ENCODE measurements at regions not wholly inside any gene's neighbourhood (a gene's known extent, or its start where the extent isn't known, plus 50 kb on each side); places are given as distances from the start of the nearest gene placed in this dataset.
A peak's percentile ranks its signal among the peaks of the same experiment; 100 is the strongest.
"Not testable (repeated sequence)": the region's sequence is repeated elsewhere in the genome, so short reads cannot be mapped to it uniquely, and the experiment has no call there.

- Histone ChIP-seq H3K27ac (ENCODE audit: low read depth) (no peak overlapping the region), H3K4me3 (ENCODE audit: low read depth, low read length) (no peak overlapping the region), H3K4me1 (ENCODE audit: insufficient read depth) (no peaks in the 10 kb centered on the region), H3K36me3 (ENCODE audit: insufficient read depth) (no peaks in the 10 kb centered on the region)
- 95% methylated on average over 1 of the region's 1 CpG for WGBS
- DNase-seq (ENCODE audit: extremely low spot score) = no peak
Observed at GRCh38 chr6:112874881-112875280, 527.8 kb downstream of the RFPL4B start.

DNA sequence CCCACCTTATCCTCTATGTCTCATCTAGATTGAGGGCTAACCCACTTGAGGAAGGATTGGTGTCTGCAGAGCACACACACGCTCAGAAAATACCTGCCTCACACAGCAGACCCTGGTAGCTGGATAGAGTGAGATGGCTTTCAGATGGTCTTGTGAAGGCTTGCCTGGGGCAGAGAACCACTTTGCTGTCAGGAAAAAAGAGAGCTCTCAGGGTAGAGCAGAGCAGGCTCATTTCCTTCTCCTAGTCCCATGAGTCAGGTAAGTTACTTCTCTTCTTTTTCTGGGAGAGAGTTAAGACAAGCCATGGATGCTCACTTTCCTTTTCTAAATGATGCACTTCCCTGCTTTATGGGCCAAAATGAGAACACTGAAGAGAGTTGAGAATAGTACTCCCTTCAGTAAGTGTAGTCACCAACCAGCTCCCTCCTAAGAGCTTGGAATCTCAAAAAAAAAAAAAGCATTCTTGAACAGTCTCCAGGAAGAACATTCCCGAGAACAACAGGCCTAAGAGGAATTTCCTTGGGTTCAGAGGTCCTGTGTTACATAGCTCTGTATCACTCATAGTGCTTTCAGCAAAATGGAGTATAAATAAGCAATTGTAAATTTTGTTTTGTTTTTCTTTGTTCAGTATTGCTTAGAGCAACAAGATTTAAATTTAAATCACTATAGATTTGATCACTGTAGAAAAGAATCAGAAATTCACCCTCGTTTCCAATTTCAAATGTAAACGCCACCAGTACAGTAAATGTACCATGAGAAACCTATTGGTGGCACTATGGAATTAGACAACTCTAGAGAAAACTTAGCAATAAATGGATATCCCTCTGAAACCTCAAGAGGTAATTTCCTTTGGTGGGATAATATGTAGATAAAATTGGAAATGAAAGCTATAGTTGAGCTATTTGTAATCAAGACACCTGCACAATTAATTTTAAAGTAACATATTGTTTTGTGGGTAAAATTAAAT lies 530.3 kb downstream of the RFPL4B start:
- DNase-seq (ENCODE audit: extremely low spot score) = peak; percentile 48
- Histone ChIP-seq H3K36me3 (ENCODE audit: insufficient read depth) (no peaks in the 10 kb centered on the region), H3K4me3 (ENCODE audit: low read depth, low read length) (no peak overlapping the region), H3K4me1 (ENCODE audit: insufficient read depth) (no peaks in the 10 kb centered on the region), H3K27ac (ENCODE audit: low read depth) (no peak overlapping the region)
- 57% methylated on average over 4 of the region's 4 CpGs for WGBS

DNA sequence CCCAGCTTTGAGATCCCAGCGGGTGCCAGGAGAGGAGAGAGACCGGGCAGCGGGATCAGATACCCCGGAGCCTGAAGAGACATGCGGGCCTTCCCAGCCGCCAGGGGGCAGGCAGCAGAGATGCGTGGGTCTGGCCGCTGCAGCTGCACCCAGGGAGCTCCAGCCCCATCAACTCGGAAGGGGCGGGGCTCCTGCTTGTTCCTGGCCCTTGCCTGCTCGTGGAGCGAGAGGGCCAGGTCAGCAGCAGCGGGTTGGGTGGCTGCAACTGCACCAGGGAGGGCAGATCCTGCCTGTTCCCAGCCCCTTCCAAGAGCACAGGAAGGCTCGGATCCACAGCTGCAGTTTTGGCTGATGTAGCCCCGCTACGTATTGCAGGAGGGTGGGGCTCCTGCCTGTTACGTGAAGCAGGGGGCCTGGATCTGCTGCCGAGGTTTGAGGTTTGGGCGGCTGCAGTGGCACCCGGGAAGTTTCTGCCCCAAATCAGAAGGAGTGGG lies 532.8 kb downstream of the RFPL4B start:
- WGBS = 88% methylated on average over 20 of the region's 20 CpGs
- Histone ChIP-seq H3K36me3 (ENCODE audit: insufficient read depth) (no peaks in the 10 kb centered on the region), H3K4me3 (ENCODE audit: low read depth, low read length) (no peak overlapping the region), H3K27ac (ENCODE audit: low read depth) (no peak overlapping the region), H3K4me1 (ENCODE audit: insufficient read depth) (no peaks in the 10 kb centered on the region)
- no peak for DNase-seq (ENCODE audit: extremely low spot score)

- no peak for DNase-seq (ENCODE audit: extremely low spot score)
- no peak overlapping the region for H3K4me3 ChIP-seq (ENCODE audit: low read depth, low read length)
- WGBS = 81% methylated on average over 3 of the region's 3 CpGs
- no peak overlapping the region for H3K27ac ChIP-seq (ENCODE audit: low read depth)
- H3K36me3 ChIP-seq (ENCODE audit: insufficient read depth) = no peaks in the 10 kb centered on the region
- H3K4me1 ChIP-seq (ENCODE audit: insufficient read depth) = no peaks in the 10 kb centered on the region
Observed at GRCh38 chr6:112881027-112881426, 533.9 kb downstream of the RFPL4B start.

DNA sequence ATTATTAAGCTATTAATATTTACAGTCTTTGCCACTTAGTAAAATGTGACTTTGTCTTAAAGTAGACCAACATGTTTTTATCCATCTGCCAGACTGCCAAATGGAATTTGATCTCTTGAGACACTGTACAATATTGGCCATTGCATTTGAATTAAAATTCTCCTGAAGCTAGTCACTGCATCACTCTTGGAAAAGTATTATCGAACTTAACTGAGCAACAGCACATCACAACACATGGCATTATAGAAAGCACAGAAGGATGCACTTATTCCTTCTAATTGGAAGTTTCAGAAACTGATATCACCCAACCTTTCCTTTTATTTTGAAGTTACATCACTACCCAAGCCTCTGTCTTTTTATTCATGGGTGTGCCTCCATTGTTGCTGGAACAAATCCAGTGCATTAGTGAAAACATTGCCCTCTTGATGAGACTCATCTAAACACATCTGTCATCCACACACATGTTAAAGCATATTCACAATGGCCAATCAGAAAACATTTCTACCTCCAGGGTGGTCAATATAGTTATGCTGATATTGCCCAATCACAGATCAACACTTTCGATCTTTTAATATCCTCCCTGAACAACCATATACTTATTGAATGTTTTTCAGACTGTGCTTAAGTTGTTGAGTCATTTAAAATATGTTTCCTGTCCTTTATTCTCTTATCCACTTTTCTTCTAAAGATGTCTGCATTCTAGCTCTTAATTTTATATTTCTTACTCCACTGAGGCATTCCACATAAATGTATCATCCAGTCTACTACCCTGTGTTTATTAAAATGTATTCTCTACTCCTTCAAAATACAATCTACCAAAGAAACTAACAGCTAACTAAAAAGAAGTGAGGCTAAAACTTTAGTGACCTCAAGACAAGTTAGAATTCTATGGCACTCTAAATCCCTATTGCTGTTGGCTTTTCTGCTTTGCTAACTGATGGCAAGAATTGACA lies 535.0 kb downstream of the RFPL4B start:
- Histone ChIP-seq H3K36me3 (ENCODE audit: insufficient read depth) (no peaks in the 10 kb centered on the region), H3K27ac (ENCODE audit: low read depth) (no peak overlapping the region), H3K4me3 (ENCODE audit: low read depth, low read length) (no peak overlapping the region), H3K4me1 (ENCODE audit: insufficient read depth) (no peaks in the 10 kb centered on the region)
- no peak for DNase-seq (ENCODE audit: extremely low spot score)
- 88% methylated on average over 2 of the region's 2 CpGs for WGBS

GRCh38 chr6:112883095-112883494 lies 536.0 kb downstream of the RFPL4B start:
- WGBS = 64% methylated on average over 3 of the region's 3 CpGs
- Histone ChIP-seq H3K36me3 (ENCODE audit: insufficient read depth) (no peaks in the 10 kb centered on the region), H3K4me1 (ENCODE audit: insufficient read depth) (no peaks in the 10 kb centered on the region), H3K27ac (ENCODE audit: low read depth) (no peak overlapping the region), H3K4me3 (ENCODE audit: low read depth, low read length) (no peak overlapping the region)
- no peak for DNase-seq (ENCODE audit: extremely low spot score)

DNA sequence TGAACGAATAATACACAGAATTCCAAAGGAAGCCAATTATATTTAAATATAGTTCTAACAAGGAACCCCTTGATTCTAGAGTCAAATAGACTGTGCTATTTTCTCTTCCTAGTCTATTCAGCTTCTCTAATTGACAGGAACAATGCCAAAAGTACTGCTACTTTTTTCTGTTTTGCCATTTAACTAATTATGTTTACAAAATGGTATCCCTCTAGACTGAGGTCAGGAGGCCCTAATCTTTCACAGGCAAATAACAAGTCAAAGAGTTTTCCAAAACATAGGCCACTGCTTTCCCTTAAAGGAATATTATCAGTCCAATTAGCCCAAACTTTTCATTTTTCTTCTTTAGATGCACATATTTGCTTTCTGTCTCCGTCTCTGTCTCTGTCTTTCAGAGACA lies 539.3 kb downstream of the RFPL4B start:
- Histone ChIP-seq H3K4me1 (ENCODE audit: insufficient read depth) (no peaks in the 10 kb centered on the region), H3K27ac (ENCODE audit: low read depth) (no peak overlapping the region), H3K36me3 (ENCODE audit: insufficient read depth) (no peaks in the 10 kb centered on the region), H3K4me3 (ENCODE audit: low read depth, low read length) (no peak overlapping the region)
- WGBS = 80% methylated on average over 2 of the region's 2 CpGs
- no peak for DNase-seq (ENCODE audit: extremely low spot score)

- H3K36me3 ChIP-seq (ENCODE audit: insufficient read depth); H3K4me3 ChIP-seq (ENCODE audit: low read depth, low read length); H3K27ac ChIP-seq (ENCODE audit: low read depth); H3K4me1 ChIP-seq (ENCODE audit: insufficient read depth); DNase-seq (ENCODE audit: extremely low spot score): not testable (repeated sequence)
- WGBS = over 99% methylated on average over 4 of the region's 4 CpGs
Observed at GRCh38 chr6:112887424-112887823, 540.3 kb downstream of the RFPL4B start.

GRCh38 chr6:112899541-112899940 lies 552.4 kb downstream of the RFPL4B start:
- no peak for DNase-seq (ENCODE audit: extremely low spot score)
- no peaks in the 10 kb centered on the region for H3K36me3 ChIP-seq (ENCODE audit: insufficient read depth)
- H3K4me1 ChIP-seq (ENCODE audit: insufficient read depth) = no peaks in the 10 kb centered on the region
- H3K4me3 ChIP-seq (ENCODE audit: low read depth, low read length) = no peak overlapping the region
- 82% methylated on average over 3 of the region's 3 CpGs for WGBS
- no peak overlapping the region for H3K27ac ChIP-seq (ENCODE audit: low read depth)

GRCh38 chr6:112903361-112903760 lies 556.2 kb downstream of the RFPL4B start:
- 99% methylated on average over 2 of the region's 2 CpGs for WGBS
- Histone ChIP-seq H3K4me1 (ENCODE audit: insufficient read depth) (no peaks in the 10 kb centered on the region), H3K4me3 (ENCODE audit: low read depth, low read length) (no peak overlapping the region), H3K27ac (ENCODE audit: low read depth) (no peak overlapping the region), H3K36me3 (ENCODE audit: insufficient read depth) (no peaks in the 10 kb centered on the region)
- DNase-seq (ENCODE audit: extremely low spot score) = no peak

GRCh38 chr6:112906726-112907125 lies 559.6 kb downstream of the RFPL4B start:
- Histone ChIP-seq H3K27ac (ENCODE audit: low read depth) (no peak overlapping the region), H3K36me3 (ENCODE audit: insufficient read depth) (no peaks in the 10 kb centered on the region), H3K4me3 (ENCODE audit: low read depth, low read length) (no peak overlapping the region), H3K4me1 (ENCODE audit: insufficient read depth) (no peaks in the 10 kb centered on the region)
- WGBS = 39% methylated on average over 1 of the region's 1 CpG
- DNase-seq (ENCODE audit: extremely low spot score) = peak; percentile 47

- Histone ChIP-seq H3K36me3 (ENCODE audit: insufficient read depth) (no peaks in the 10 kb centered on the region), H3K4me3 (ENCODE audit: low read depth, low read length) (no peak overlapping the region), H3K4me1 (ENCODE audit: insufficient read depth) (no peaks in the 10 kb centered on the region), H3K27ac (ENCODE audit: low read depth) (no peak overlapping the region)
- no peak for DNase-seq (ENCODE audit: extremely low spot score)
Observed at GRCh38 chr6:112909781-112910180, 562.7 kb downstream of the RFPL4B start.

- no peaks in the 10 kb centered on the region for H3K4me1 ChIP-seq (ENCODE audit: insufficient read depth)
- no peaks in the 10 kb centered on the region for H3K36me3 ChIP-seq (ENCODE audit: insufficient read depth)
- 57% methylated on average over 2 of the region's 2 CpGs for WGBS
- no peak overlapping the region for H3K4me3 ChIP-seq (ENCODE audit: low read depth, low read length)
- no peak for DNase-seq (ENCODE audit: extremely low spot score)
- no peak overlapping the region for H3K27ac ChIP-seq (ENCODE audit: low read depth)
Observed at GRCh38 chr6:112910256-112910655, 563.1 kb downstream of the RFPL4B start.
